COLO668 (cell line): ENCODE measurements at regions not wholly inside any gene's neighbourhood (a gene's known extent, or its start where the extent isn't known, plus 50 kb on each side); places are given as distances from the start of the nearest gene placed in this dataset.
"Not testable (repeated sequence)": the region's sequence is repeated elsewhere in the genome, so short reads cannot be mapped to it uniquely, and the experiment has no call there.

Experiments used
- DNase-seq: peaks from one replicate; lab custom pipeline; 2025; ENCODE audit not compliant: unreplicated experiment; lab: John Stamatoyannopoulos, UW

- no peak for DNase-seq
Measured at GRCh38 chr13:66237411-66238062, 992.6 kb downstream of the PCDH9 start.

- DNase-seq: no peak
Measured at GRCh38 chr13:66234159-66234558, 996.0 kb downstream of the PCDH9 start.

GRCh38 chr13:66231958-66232357 is 998.2 kb downstream of the PCDH9 start:
- not testable (repeated sequence) for DNase-seq

GRCh38 chr13:66225072-66225471 is 1005.1 kb downstream of the PCDH9 start:
- DNase-seq: no peak

- no peak for DNase-seq
Measured at GRCh38 chr13:66224663-66225062, 1005.5 kb downstream of the PCDH9 start.

- DNase-seq: no peak
Measured at GRCh38 chr13:66222926-66223325, 1007.2 kb downstream of the PCDH9 start.

GRCh38 chr13:66222127-66222526 is 1008.0 kb downstream of the PCDH9 start:
- no peak for DNase-seq

GRCh38 chr13:66219506-66219905 is 1010.6 kb downstream of the PCDH9 start:
- no peak for DNase-seq

GRCh38 chr13:66218583-66218982 is 1011.6 kb downstream of the PCDH9 start:
- DNase-seq: no peak

- DNase-seq: no peak
Measured at GRCh38 chr13:66216728-66217127, 1013.4 kb downstream of the PCDH9 start.

- no peak for DNase-seq
Measured at GRCh38 chr13:66214467-66214866, 1015.7 kb downstream of the PCDH9 start.

- no peak for DNase-seq
Measured at GRCh38 chr13:66212511-66212910, 1017.6 kb downstream of the PCDH9 start.

GRCh38 chr13:66210677-66211076 is 1019.5 kb downstream of the PCDH9 start:
- no peak for DNase-seq

- DNase-seq: no peak
Measured at GRCh38 chr13:66208589-66208988, 1021.5 kb downstream of the PCDH9 start.

GRCh38 chr13:66207610-66208009 is 1022.5 kb downstream of the PCDH9 start:
- DNase-seq: no peak

GRCh38 chr13:66205807-66206206 is 1024.3 kb downstream of the PCDH9 start:
- no peak for DNase-seq

GRCh38 chr13:66200555-66200954 is 1029.6 kb downstream of the PCDH9 start:
- DNase-seq: no peak

- no peak for DNase-seq
Measured at GRCh38 chr13:66195238-66195637, 1034.9 kb downstream of the PCDH9 start.

- DNase-seq: no peak
Measured at GRCh38 chr13:66189986-66190385, 1040.2 kb downstream of the PCDH9 start.

GRCh38 chr13:66180836-66181235 is 1049.3 kb downstream of the PCDH9 start:
- DNase-seq: no peak

GRCh38 chr13:66171920-66172319 is 1058.2 kb downstream of the PCDH9 start:
- DNase-seq: no peak

- no peak for DNase-seq
Measured at GRCh38 chr13:66162470-66162869, 1067.7 kb downstream of the PCDH9 start.

- no peak for DNase-seq
Measured at GRCh38 chr13:66159511-66159910, 1070.6 kb downstream of the PCDH9 start.
